Epidermal melanocyte (primary cell): ENCODE measurements at regions not wholly inside any gene's neighbourhood (a gene's known extent, or its start where the extent isn't known, plus 50 kb on each side); places are given as distances from the start of the nearest gene placed in this dataset.

Experiments used
- DNase-seq: peaks from one replicate; pipeline ENCODE4 v3.0.0; 2011; ENCODE audit warnings: low spot score; ENCODE audit not compliant: insufficient read length

DNA sequence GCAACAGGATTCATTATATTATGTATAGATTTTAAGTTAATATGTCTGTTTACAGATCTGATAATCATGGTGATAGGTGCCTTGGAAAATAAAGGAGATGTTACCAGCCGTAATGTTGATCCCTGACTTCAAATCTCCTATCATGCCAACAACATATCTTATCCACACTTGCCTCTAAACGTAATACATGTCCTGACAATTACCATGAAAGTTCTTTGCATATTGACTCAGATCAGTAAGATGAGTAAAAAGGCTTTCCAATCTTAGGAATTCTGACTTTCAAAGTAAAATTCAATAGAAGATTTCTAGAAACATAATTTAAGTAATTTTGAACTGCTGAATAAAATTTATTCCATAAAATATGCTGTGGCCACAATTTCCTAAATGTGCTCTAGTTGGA lies 513.3 kb downstream of the ANKRD50 start:
- DNase-seq = no peak

- DNase-seq = no peak
These were observed 512.8 kb downstream of the ANKRD50 start for GRCh38 chr4:124199755-124200154.

DNA sequence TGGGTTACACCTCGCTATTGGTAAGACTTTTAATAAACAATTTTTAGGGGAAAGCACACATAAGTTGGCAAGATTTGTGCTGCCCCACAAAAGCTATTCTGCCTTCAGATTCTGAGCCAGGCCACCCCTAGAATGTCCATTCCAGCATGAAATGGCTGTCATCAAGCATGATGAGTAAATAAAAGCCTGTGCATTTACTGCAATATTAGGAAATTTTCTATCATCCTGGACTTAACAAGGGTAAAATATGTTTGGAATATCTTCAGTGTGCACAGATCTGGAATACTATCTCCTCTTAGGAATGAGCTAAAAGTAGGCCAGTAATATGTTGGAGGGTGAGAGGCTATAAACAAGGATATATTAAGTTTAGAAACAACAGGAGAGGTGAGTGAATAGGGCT lies 510.9 kb downstream of the ANKRD50 start:
- DNase-seq = peak; percentile 21

DNA sequence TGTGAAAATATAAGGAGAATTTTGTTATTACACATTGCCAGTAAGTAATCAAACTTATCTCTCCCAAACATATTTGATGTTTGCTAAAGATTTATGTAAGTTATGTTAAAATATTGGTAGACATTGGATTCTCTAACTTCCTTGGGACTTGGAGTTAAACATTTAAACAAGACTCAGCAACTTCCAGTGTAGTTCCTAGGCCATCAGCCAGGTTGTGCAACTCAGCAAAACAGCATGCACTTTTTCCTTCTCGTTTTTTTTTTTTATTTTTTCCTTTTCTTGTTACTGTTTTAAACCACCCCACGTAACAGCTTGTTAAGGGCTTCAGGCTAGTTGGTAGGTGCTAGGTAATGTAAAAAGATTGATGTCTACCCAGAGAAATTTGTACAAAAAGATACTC lies 510.4 kb downstream of the ANKRD50 start:
- DNase-seq = no peak

DNA sequence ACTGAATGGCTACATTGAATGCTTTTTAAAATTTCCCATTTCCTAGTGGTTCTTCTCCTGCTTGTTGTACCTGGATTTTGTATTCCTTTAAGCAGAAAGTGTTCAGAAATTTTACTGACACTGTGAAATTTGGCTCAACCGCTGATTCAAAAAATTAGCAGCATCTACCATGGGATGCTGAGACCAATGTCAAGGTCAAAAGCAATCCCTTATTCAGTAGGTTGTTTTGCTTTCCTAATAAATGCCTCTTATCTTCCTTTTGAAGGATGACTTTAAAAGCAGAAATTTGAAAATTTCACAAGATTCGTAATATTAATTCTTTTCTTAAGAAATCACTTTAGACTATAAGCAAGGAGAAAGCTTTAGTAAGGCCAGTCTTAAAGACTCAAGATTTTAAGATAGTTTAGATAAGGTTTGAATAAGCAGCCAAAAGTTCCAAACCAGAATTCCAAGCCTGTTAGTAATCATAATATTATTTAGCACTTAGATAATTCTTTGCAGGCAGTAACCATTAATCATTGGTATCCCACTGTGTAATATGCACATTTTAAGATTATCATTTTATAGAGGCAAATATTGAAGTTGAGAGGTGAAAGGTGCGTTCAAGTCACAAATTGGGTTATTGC lies 508.8 kb downstream of the ANKRD50 start:
- DNase-seq = no peak

DNA sequence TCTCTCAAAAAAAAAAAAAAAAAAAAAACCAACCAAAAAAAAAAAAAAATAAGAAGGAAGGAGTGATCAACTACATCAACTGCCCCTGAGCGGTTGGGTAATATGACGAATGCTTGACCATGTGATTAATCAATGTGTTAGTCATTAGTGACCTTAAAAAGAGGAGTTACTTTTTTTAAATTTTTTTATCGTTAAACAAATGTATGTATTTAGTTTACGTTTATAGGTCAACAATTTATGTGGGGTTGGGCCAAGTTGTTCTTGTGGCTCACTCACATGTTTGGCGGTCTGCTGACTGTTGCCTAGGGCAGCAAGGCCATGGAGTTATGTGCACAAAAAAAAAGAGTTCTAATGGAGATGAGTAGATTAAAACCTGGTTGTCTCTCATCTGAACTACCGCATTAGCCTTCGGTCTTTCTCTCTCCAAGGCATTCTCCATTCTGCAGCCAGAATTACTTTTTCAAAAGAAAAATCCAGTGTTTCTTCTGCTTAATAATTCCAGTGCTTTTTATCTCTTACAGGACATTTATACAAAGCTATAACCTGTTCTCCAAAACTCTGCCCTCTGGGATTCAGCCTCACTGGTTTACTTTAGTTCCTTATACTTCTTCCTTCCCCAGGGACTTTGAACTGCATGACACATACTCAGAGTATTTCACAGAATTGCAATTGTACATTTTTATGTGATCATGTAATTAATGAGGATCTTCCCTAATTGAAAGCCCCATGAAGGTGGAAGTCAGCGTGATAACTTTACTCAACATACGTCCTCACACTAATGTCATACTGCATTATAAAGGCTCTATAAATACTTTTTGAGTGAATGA lies 505.5 kb downstream of the ANKRD50 start:
- DNase-seq = no peak

DNA sequence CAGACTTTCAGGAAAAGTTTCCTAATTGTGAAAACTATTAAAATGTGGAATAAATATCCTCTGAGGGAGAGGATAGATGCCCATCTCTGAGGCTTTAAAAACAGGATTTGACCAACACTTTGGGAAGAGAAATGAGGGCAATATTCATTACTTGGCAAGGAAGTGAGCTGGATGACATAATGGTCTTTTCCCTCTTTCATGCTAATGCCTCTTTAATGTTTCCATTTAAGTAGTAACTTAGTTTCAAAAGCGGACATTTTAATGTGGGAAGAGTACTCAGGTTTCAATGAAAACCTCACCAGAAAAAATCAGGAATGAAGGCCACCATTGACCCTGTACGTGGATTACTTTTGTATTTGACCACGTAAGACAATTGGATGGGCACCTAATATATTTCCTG lies 503.3 kb downstream of the ANKRD50 start:
- no peak for DNase-seq

GRCh38 chr4:124209626-124210025 lies 502.9 kb downstream of the ANKRD50 start:
- no peak for DNase-seq

GRCh38 chr4:124210746-124211145 lies 501.8 kb downstream of the ANKRD50 start:
- DNase-seq = no peak

GRCh38 chr4:124212815-124213630 lies 499.5 kb downstream of the ANKRD50 start:
- no peak for DNase-seq

- DNase-seq = no peak
These were observed 493.1 kb downstream of the ANKRD50 start for GRCh38 chr4:124219389-124219788.

GRCh38 chr4:124224256-124224655 lies 488.3 kb downstream of the ANKRD50 start:
- DNase-seq = no peak

- DNase-seq = no peak
These were observed 484.6 kb downstream of the ANKRD50 start for GRCh38 chr4:124227981-124228380.

DNA sequence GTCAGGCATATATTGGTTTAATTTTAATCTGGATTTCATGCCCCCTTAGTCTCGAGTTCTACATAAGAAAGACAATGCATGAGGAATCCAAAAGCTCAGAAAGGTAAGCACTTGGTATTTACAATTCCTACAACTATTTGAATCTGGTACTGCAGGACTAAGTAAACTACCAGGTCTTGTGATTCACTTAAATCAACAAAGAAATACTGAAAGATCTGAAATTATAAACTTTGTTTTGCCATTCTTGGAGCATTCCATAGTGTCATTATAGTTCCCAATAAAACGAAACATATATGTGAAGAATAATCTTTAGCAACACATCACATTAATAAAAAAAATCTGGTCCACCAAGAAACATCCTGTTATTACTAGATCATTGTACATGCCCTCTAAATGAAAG lies 482.3 kb downstream of the ANKRD50 start:
- DNase-seq = no peak

DNA sequence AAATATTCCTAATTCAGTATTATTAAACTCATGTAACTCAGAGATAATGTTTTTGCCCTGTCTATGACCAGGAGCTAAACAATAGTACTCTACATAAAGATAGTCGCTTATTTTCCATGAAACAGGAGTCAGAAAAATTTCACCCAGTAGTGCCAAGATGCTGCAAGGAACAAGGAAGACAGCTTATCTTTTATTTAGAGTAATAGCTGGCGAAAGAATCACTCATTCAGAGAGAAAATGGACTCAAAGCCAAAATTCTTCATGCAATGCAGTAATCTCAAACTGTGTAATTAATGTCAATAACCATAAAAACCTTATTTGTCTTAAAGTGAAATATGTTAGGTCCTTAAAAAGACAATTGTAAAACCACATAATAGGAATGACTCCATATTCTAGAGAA lies 477.8 kb downstream of the ANKRD50 start:
- DNase-seq = no peak

DNA sequence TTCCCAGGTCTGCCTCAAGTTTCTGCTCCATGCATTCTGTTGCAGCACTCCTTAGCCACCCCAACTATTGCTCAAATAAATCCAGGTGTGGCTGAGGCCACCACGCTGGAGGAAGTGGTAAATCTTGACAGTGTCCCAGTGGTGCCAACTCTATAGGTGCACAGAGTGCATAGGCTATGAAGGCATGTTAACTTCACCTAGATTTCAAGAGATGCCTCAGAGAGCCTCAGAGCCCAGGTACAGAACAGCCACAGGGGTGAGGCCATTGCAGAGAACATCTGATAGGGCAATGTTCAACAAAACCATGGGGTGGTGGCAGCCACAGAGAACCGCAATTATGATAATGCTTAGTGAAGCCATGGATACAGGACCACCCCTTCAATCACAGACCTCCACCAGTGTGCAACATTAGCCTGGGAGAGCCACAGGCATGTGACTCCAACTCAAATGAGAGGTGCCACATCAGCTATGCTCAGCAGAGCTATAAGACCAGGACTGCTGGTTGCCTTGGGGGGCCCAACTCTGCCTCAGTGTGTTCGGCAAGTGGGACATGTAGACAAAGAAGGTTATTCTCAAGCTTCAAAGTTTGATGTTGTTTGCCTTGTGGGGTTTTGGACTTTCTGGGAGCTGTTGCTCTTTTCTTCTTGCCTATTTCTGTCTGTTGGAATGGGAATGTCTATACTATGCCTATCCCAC lies 468.7 kb downstream of the ANKRD50 start:
- no peak for DNase-seq

DNA sequence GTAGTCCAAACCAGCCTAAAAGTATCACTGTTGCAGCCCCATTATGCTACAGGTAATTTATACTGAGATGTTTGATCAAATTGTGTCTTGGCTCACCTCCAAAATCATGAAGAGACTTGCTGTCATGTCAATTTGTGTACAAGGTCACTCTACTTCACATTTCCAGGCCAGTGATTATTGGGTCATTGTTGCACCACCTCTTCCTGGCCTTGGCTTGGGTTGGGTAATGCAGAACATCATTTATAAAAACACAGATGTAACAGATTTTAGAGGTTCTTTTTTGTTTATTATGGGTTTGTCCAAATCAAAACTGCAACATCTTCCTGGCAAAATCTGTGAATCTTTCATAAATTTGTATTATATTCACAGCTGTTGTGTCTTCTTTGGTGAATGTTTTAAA lies 459.5 kb downstream of the ANKRD50 start:
- no peak for DNase-seq

GRCh38 chr4:124262211-124263179 lies 450.0 kb downstream of the ANKRD50 start:
- peak; percentile 64 for DNase-seq

DNA sequence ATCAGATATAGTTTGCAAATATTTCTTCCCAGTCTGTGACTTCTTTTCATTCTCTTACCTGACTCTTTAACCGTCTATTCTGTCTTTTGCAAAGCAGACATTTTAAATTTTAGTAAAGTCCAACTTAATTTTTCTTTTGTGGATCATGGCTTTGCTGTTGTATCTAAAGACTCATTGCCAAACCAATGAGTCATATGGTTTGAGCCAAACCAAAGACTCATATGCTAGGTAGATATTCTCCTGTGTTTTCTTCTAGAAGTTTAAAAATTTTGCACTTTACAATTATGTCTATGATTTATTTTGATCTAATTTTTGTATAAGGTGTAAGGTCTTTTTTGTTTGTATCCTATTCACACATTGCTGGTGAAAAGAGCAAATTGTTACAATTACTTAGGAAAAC lies 446.8 kb downstream of the ANKRD50 start:
- DNase-seq = no peak

DNA sequence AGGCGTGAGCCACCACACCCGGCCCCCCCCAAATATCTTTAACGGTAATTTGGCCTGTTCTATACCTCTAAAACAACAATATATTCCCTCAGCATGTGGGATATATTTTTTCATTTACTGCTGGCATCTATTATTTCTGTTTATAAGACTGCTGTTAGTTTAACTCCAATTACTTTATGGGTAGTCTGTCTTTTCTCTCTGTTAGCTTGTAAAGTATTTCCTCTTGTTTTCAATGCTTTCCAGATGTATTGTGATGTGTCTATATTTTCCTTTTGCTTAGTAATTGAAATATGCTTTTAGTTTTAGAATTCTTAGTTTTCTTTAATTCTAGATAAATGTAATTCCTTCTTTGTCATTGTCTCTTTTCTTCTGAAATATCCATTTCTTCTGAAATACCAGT lies 445.8 kb downstream of the ANKRD50 start:
- no peak for DNase-seq
